Prostate gland (tissue), 2 donors: ENCODE measurements at regions not wholly inside any gene's neighbourhood (a gene's known extent, or its start where the extent isn't known, plus 50 kb on each side); places are given as distances from the start of the nearest gene placed in this dataset.

Experiments
- POLR2A ChIP-seq: fragments of 450-650 bp; IDR thresholded peaks from one replicate; pipeline ENCODE4 v1.6.1; 2016; ENCODE audit warnings: antibody characterized with exemption, mild to moderate bottlenecking
- POLR2AphosphoS5 ChIP-seq: sonication (generic); formaldehyde crosslinking; IDR thresholded peaks from one replicate; pipeline ENCODE4 v1.6.1; 2017; ENCODE audit warnings: antibody characterized with exemption
- TF ChIP-seq, protein P1 (sequence below), 4 experiments: fragments of 200-600 bp in 2 of 4; fragments of 450-650 bp in 2 of 4; sonication (generic) in 2 of 4; IDR thresholded peaks; 1 replicate in 3 of 4; 2 replicates in 1 of 4; pipeline ENCODE4 v1.5.1; 2016 to 2019; ENCODE audit warnings: antibody characterized with exemption in 4 of 4, mild to moderate bottlenecking in 2 of 4, moderate library complexity in 2 of 4

DNA sequence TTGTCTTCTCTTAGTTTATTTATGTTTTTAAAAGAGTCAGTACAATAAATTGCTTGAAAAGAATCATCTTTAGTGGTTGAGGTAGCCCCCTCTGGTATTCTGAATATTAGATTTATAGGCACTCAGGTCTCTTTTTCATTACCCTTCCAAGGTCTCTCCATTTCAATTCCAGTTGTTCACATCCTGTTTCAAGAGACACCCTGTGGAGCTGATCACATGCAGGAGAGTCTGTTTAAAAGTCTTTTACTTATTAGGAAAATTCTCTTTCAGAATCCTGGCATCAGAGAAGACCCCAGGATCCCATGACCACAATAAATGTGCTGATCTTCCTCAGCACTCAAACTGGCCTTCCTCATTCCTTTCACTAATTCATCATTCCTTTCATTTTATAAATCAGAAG is 195.7 kb downstream of the ZIC4 start:
- TF ChIP-seq, protein P1, sequence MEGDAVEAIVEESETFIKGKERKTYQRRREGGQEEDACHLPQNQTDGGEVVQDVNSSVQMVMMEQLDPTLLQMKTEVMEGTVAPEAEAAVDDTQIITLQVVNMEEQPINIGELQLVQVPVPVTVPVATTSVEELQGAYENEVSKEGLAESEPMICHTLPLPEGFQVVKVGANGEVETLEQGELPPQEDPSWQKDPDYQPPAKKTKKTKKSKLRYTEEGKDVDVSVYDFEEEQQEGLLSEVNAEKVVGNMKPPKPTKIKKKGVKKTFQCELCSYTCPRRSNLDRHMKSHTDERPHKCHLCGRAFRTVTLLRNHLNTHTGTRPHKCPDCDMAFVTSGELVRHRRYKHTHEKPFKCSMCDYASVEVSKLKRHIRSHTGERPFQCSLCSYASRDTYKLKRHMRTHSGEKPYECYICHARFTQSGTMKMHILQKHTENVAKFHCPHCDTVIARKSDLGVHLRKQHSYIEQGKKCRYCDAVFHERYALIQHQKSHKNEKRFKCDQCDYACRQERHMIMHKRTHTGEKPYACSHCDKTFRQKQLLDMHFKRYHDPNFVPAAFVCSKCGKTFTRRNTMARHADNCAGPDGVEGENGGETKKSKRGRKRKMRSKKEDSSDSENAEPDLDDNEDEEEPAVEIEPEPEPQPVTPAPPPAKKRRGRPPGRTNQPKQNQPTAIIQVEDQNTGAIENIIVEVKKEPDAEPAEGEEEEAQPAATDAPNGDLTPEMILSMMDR (IDR thresholded peaks at IDR 0.05): no peak
- no peak for TF ChIP-seq POLR2AphosphoS5
- no peak for TF ChIP-seq POLR2A
